Mesendoderm (in vitro differentiated cells): ENCODE measurements at regions not wholly inside any gene's neighbourhood (a gene's known extent, or its start where the extent isn't known, plus 50 kb on each side); places are given as distances from the start of the nearest gene placed in this dataset.
A peak's percentile ranks its signal among the peaks of the same experiment; 100 is the strongest.

Experiments used
- DNase-seq: peaks from one replicate; pipeline ENCODE4 v3.0.0; 2013
- H2AK5ac ChIP-seq: 2 replicates; pipeline ENCODE4 v1.6.1; 2013; ENCODE audit warnings: low read length, inconsistent platforms
- H2BK120ac ChIP-seq: 2 replicates; pipeline ENCODE4 v1.6.1; 2013; ENCODE audit warnings: low read depth, mild to moderate bottlenecking, low read length, moderate library complexity, mixed read lengths
- H2BK15ac ChIP-seq: replicated peaks from 2 replicates; pipeline ENCODE4 v1.6.1; 2013; ENCODE audit warnings: low read depth, mild to moderate bottlenecking, moderate library complexity
- H2BK5ac ChIP-seq: 2 replicates; pipeline ENCODE4 v1.6.1; 2013; ENCODE audit warnings: low read length, inconsistent platforms
- H3K18ac ChIP-seq: 2 replicates; pipeline ENCODE4 v1.6.1; 2013; ENCODE audit warnings: mild to moderate bottlenecking, low read length, mixed read lengths
- H3K23ac ChIP-seq: one replicate; pipeline ENCODE4 v1.6.1; 2013; ENCODE audit warnings: low read length
- H3K27ac ChIP-seq: 2 replicates; pipeline ENCODE4 v1.5.1; 2013; ENCODE audit warnings: low read depth, mild to moderate bottlenecking, inconsistent platforms, low read length, moderate library complexity
- H3K27me3 ChIP-seq: 2 replicates; pipeline ENCODE4 v1.6.1; 2013; ENCODE audit warnings: low read length, control low read depth, mild to moderate bottlenecking, inconsistent platforms; ENCODE audit not compliant: insufficient read depth, poor library complexity
- H3K36me3 ChIP-seq: 2 replicates; pipeline ENCODE4 v1.6.1; 2013; ENCODE audit warnings: low read length, inconsistent platforms; ENCODE audit not compliant: control insufficient read depth, insufficient read depth
- H3K4ac ChIP-seq: one replicate; pipeline ENCODE4 v1.6.1; 2013; ENCODE audit warnings: low read depth, mild to moderate bottlenecking, low read length, moderate library complexity
- H3K4me1 ChIP-seq: 2 replicates; pipeline ENCODE4 v1.6.1; 2013; ENCODE audit warnings: low read depth, low read length, inconsistent platforms; ENCODE audit not compliant: control insufficient read depth
- H3K4me2 ChIP-seq: 2 replicates; pipeline ENCODE4 v1.6.1; 2013; ENCODE audit warnings: low read length
- H3K4me3 ChIP-seq: 2 replicates; pipeline ENCODE4 v1.5.1; 2013; ENCODE audit warnings: mild to moderate bottlenecking, low read length
- H3K56ac ChIP-seq: one replicate; pipeline ENCODE4 v1.6.1; 2013; ENCODE audit warnings: low read length
- H3K79me1 ChIP-seq: 2 replicates; pipeline ENCODE4 v1.6.1; 2013; ENCODE audit warnings: low read length, inconsistent platforms
- H3K79me2 ChIP-seq: 2 replicates; pipeline ENCODE4 v1.6.1; 2013; ENCODE audit warnings: mild to moderate bottlenecking, low read length; ENCODE audit not compliant: control insufficient read depth, insufficient read depth
- H3K9ac ChIP-seq: 2 replicates; pipeline ENCODE4 v1.6.1; 2013; ENCODE audit warnings: low read length, inconsistent platforms
- H4K5ac ChIP-seq: one replicate; pipeline ENCODE4 v1.6.1; 2013; ENCODE audit warnings: low read length
- H4K8ac ChIP-seq: one replicate; pipeline ENCODE4 v1.6.1; 2013; ENCODE audit warnings: low read depth, mild to moderate bottlenecking, control low read depth, low read length, moderate library complexity
- whole genome bisulfite sequencing: extraction: QIAGEN DNeasy Blood & Tissue Kit; methylation state at CpG from one replicate; pipeline ENCODE4 v1.1.7; 2013; ENCODE audit warnings: low lambda C conversion rate, missing lambda C conversion rate; ENCODE audit not compliant: insufficient coverage; ENCODE audit errors: extremely low coverage; 5-methylcytosine and 5-hydroxymethylcytosine counted together

GRCh38 chr2:226435146-226435545, 364.5 kb downstream of the IRS1 start:
- Histone ChIP-seq H3K36me3 (no peaks in the 10 kb centered on the region), H2BK5ac (no peak overlapping the region), H3K23ac (no peak overlapping the region), H2BK120ac (no peak overlapping the region), H3K9ac (no peak overlapping the region), H4K8ac (no peak overlapping the region), H3K4me2 (no peak overlapping the region), H3K79me1 (no peaks in the 10 kb centered on the region), H3K56ac (no peak overlapping the region), H3K4me1 (no peaks in the 10 kb centered on the region), H3K4me3 (no peak overlapping the region), H3K4ac (no peak overlapping the region), H4K5ac (no peak overlapping the region), H2BK15ac (no peak overlapping the region), H3K79me2 (no peaks in the 10 kb centered on the region), H3K18ac (no peak overlapping the region), H3K27ac (no peak overlapping the region), H2AK5ac (no peak overlapping the region), H3K27me3 (no peaks in the 10 kb centered on the region)
- WGBS, result no CpG with 5 or more reads among the region's 5 CpGs
- DNase-seq, result no peak

- H3K4me3 ChIP-seq, result no peak overlapping the region
- no peak overlapping the region for H2AK5ac ChIP-seq
- no peak overlapping the region for H3K56ac ChIP-seq
- H3K79me2 ChIP-seq, result no peaks in the 10 kb centered on the region
- WGBS, result no CpG with 5 or more reads among the region's 5 CpGs
- H3K4ac ChIP-seq, result no peak overlapping the region
- H3K23ac ChIP-seq, result no peak overlapping the region
- H3K4me1 ChIP-seq, result no peaks in the 10 kb centered on the region
- H3K36me3 ChIP-seq, result no peaks in the 10 kb centered on the region
- H3K9ac ChIP-seq, result no peak overlapping the region
- H2BK15ac ChIP-seq, result no peak overlapping the region
- DNase-seq, result no peak
- no peak overlapping the region for H3K18ac ChIP-seq
- no peak overlapping the region for H4K5ac ChIP-seq
- no peaks in the 10 kb centered on the region for H3K79me1 ChIP-seq
- no peak overlapping the region for H4K8ac ChIP-seq
- H3K4me2 ChIP-seq, result no peak overlapping the region
- H2BK5ac ChIP-seq, result no peak overlapping the region
- no peak overlapping the region for H2BK120ac ChIP-seq
- no peaks in the 10 kb centered on the region for H3K27me3 ChIP-seq
- no peak overlapping the region for H3K27ac ChIP-seq
Observed at GRCh38 chr2:226434702-226435101, 364.9 kb downstream of the IRS1 start.

GRCh38 chr2:226431288-226431948, 368.2 kb downstream of the IRS1 start:
- Histone ChIP-seq H2BK120ac (no peak overlapping the region), H3K27ac (no peak overlapping the region)

GRCh38 chr2:226429476-226429875, 370.1 kb downstream of the IRS1 start:
- Histone ChIP-seq H3K56ac (no peak overlapping the region), H3K27me3 (no peaks in the 10 kb centered on the region), H2BK5ac (no peak overlapping the region), H3K36me3 (no peaks in the 10 kb centered on the region), H3K9ac (no peak overlapping the region), H3K79me2 (no peaks in the 10 kb centered on the region), H3K23ac (no peak overlapping the region), H3K4me1 (peaks cover 4% of the 10 kb centered on the region), H2BK120ac (no peak overlapping the region), H2AK5ac (no peak overlapping the region), H4K8ac (no peak overlapping the region), H3K27ac (no peak overlapping the region), H3K18ac (no peak overlapping the region), H3K4ac (no peak overlapping the region), H3K4me2 (no peak overlapping the region), H2BK15ac (no peak overlapping the region), H4K5ac (no peak overlapping the region), H3K79me1 (no peaks in the 10 kb centered on the region), H3K4me3 (no peak overlapping the region)
- no peak for DNase-seq
- no CpG with 5 or more reads among the region's 2 CpGs for WGBS

More at GRCh38 chr2:226431288-226431948, 368.2 kb downstream of the IRS1 start:
- Histone ChIP-seq H3K4me3 (no peak overlapping the region), H3K9ac (no peak overlapping the region), H2BK15ac (no peak overlapping the region), H4K5ac (no peak overlapping the region), H3K4me2 (no peak overlapping the region), H3K79me1 (no peaks in the 10 kb centered on the region), H3K56ac (no peak overlapping the region), H3K4ac (no peak overlapping the region), H3K4me1 (no peaks in the 10 kb centered on the region), H3K18ac (no peak overlapping the region), H3K27me3 (no peaks in the 10 kb centered on the region), H4K8ac (no peak overlapping the region), H3K79me2 (no peaks in the 10 kb centered on the region), H3K36me3 (no peaks in the 10 kb centered on the region), H2BK5ac (no peak overlapping the region), H2AK5ac (no peak overlapping the region), H3K23ac (no peak overlapping the region)
- no peak for DNase-seq
- no CpG with 5 or more reads among the region's 2 CpGs for whole genome bisulfite sequencing

- DNase-seq, result peak; percentile 56
- Histone ChIP-seq H3K23ac (no peak overlapping the region), H3K56ac (no peak overlapping the region), H3K79me1 (no peaks in the 10 kb centered on the region), H3K27ac (no peak overlapping the region), H3K4ac (no peak overlapping the region), H2AK5ac (no peak overlapping the region), H4K5ac (no peak overlapping the region), H4K8ac (no peak overlapping the region), H2BK15ac (no peak overlapping the region), H3K27me3 (no peaks in the 10 kb centered on the region), H3K18ac (peak overlapping the region; percentile 19), H3K4me3 (no peak overlapping the region), H2BK120ac (no peak overlapping the region), H3K9ac (no peak overlapping the region), H3K4me2 (no peak overlapping the region), H2BK5ac (no peak overlapping the region), H3K4me1 (peaks cover 5% of the 10 kb centered on the region), H3K36me3 (no peaks in the 10 kb centered on the region), H3K79me2 (no peaks in the 10 kb centered on the region)
- no CpG with 5 or more reads among the region's 7 CpGs for WGBS
Observed at GRCh38 chr2:226427538-226428307, 371.9 kb downstream of the IRS1 start.
